ENCODE measurements at regions not wholly inside any gene's neighbourhood (a gene's known extent, or its start where the extent isn't known, plus 50 kb on each side); places are given as distances from the start of the nearest gene placed in this dataset.
"Not testable (repeated sequence)": the region's sequence is repeated elsewhere in the genome, so short reads cannot be mapped to it uniquely, and the experiment has no call there.

DNA sequence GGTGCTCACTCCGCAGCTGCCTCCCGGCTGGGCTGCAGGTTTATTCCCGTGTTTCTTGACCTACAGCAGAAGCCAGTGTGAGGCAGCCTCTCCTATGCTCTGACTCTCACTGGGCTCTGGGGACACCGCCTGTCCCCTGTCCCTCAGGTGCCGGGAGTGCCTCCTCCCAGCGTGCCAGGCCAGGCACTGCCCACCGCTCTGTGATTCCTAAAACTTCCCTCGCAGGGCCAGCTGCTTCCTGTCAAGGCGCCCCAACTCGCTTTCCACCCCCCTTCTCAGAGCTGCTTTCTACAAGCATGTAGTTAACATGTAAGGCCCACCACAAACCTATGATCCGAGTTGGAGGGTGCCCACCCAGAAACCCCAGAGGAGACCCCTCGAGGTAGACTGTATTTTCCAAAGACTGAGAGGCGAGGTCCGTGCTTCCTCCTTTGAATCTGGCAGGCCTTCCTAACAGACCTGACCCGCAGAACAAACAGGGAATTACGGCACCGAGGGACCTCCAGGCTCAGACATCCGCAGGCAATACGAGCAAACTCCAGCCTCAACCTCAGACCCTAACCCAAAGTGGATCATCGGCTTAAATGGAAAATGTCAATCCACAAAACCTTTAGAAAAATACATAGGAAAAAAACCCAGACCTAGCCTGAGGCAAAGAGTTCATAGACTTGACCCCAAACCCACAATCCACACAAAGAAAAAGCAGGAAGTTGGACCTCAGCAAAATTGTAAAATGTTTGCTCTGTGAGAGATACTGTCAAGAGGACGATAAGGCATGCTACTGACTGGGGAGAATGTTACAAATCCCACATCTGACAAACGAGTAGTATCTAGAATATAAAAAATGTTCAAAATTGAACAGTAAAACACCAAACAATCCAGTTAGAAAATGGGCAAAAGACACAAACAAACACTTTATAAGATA lies 121.3 kb upstream of the IQSEC1 start:
- TF ChIP-seq GATA1 (IDR thresholded peaks at IDR 0.05; ENCODE audit: low read depth, low read length), result no peak
- TF ChIP-seq POLR2A (IDR thresholded peaks at IDR 0.05; ENCODE audit: low read length), result no peak
- no peak for DNase-seq

DNA sequence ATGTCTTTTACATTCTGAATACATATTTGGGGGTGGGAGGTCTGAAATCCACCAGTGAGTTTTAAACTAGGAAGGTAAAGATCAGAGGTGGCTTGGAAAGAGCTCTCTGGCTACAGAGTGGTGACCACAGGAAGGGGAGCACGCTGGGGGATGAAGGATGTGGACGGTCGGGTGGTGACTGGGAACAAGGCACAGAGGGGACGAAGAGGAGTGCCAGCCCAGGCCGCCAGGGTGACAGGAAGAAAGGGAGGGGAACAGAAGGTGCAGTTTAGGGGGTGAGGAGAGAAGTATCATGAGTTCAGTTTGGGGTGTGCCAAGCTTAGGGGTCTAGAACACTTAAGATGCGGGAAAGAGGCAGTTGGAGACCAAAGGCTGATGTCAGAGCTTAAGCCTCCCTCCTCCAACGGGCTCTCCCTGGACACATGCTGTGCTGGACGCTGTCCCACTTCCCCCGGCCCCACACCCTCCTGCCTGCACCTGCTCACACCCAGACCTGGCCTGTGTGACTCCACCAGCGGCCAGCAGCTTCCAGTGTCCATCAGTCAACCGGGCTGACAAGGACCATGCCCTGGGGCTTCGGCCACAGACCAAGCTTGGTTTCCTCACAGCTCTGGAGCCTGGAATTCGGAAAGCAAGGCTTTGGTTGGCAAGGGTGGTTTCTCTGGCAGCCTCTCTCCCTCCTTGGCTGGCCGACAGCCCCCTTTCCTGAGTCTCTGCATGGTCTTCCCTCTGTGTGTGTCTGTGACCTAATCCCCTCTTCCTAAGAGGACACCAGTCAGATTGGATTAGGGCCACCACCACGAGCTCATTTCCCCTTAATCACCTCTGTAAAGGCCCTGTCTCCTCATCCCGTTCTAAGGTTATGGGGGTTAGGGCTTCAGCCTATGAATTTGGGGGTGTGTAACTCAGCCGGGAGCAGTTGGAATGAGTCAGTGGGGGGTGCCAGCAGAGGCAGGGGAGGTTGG lies 120.4 kb upstream of the IQSEC1 start:
- no peak for DNase-seq
- TF ChIP-seq POLR2A (IDR thresholded peaks at IDR 0.05; ENCODE audit: low read length) (no peak), GATA1 (IDR thresholded peaks at IDR 0.05; ENCODE audit: low read depth, low read length) (no peak)

DNA sequence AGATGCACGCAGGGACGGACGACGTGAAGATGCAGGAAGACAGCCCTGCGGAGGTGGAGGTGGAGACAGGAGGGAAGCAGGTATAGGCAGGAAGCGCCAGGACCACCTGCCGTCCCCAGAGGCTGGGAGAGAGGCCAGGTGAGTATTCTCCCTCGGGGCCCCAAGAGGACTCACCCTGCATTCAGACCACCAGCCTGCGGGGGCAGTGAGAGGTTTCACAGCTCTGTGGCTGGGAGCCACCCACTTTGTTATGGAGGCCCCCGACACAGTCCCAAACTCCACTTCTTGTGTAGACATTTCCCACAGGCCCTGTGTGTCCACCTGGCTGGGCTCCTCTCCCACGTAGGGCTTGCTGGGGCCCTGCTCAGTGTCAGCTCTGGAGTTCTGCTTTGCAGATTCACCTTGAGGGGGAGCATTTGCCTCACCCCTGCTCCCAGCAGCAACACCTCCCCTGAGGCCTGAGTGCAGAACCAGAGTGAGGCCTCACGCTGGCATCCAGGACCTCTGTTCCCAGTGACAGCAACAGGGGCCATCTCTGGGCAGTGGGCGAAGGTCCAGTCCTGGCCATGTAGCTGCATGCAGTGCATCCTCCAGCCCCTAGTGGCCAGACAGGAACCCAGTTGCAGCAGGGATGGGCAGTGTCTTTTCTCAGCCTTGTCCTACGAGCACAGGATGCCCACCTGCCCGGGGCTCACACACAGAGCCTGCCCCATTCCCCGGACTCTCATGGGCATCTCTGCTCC lies 119.4 kb upstream of the IQSEC1 start:
- no peak for TF ChIP-seq GATA1 (IDR thresholded peaks at IDR 0.05; ENCODE audit: low read depth, low read length)
- no peak for TF ChIP-seq POLR2A (IDR thresholded peaks at IDR 0.05; ENCODE audit: low read length)
- DNase-seq, result no peak

DNA sequence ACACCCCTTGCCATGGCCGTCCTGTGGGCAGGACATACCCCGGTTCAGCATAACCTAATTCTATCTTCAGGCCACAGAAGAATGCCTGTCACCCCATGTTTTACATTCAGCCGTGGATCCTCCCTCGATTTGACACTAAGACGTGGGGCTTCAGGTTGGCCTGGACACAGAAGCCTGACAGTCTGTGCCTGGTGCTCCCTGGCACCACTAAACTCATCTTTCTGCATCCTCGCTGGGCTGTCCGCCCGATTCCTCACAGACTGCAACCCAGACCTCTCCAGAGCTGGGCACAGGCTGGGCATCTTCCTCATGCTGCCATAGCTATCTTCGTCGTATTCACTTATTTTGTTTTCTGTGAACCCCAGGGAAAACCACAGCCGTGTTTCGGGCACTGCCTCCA lies 117.8 kb upstream of the IQSEC1 start:
- TF ChIP-seq GATA1 (IDR thresholded peaks at IDR 0.05; ENCODE audit: low read depth, low read length) (no peak), POLR2A (IDR thresholded peaks at IDR 0.05; ENCODE audit: low read length) (no peak)
- DNase-seq, result no peak

DNA sequence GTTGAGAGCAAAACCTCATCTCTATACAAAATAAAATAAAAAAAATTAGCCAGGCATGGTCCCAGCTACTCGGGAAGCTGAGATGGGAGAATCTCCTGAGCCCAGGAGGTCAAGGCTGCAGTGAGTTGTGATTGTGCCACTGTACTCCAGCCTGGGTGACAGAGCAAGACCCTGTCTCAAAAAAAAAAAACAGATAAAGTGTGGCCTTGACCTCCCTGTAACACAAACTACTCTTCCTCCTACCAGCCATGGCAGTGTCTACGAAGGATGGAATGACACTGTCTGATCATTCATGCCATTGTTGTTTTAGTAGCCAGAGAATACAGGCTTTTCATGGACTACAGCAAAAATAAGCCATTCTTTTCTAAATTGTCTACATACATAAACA lies 117.1 kb upstream of the IQSEC1 start:
- DNase-seq, result no peak
- TF ChIP-seq POLR2A (IDR thresholded peaks at IDR 0.05; ENCODE audit: low read length) (no peak), GATA1 (IDR thresholded peaks at IDR 0.05; ENCODE audit: low read depth, low read length) (no peak)

DNA sequence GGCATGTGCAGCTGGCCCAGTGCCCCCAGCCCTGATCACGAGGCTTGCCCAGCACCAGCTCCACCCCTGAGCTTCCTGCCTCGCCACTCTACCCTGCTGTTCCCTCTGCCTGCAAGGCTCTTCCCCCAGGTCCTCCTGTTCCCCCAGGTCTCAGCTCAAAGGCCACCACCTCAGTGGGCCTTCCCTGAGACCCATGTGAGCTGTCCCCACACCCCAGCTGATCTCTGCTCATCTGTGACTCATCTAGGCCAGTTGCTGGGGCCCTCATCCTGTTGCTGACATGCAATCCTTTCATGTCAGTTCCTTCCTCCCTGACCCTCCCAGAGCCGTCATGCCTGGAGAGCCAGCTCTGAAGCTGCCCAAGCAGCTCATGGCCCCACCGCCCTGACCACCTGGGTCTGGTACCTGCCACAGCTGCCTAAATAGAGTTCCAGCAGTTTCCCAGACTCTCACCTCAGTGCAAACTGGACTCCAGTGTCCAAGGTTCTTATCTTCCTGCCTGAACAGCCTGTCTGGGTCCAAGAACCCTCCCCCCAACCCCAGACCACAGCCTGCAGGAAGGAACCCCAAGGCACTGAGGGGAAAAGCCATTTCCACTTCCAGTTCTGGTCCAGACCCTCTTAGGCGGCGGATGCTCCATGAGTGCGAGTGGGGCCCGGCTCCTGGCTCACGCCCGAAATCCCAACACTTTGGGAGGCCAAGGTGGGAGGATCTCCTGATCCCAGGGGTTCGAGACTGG lies 116.6 kb upstream of the IQSEC1 start:
- no peak for DNase-seq

DNA sequence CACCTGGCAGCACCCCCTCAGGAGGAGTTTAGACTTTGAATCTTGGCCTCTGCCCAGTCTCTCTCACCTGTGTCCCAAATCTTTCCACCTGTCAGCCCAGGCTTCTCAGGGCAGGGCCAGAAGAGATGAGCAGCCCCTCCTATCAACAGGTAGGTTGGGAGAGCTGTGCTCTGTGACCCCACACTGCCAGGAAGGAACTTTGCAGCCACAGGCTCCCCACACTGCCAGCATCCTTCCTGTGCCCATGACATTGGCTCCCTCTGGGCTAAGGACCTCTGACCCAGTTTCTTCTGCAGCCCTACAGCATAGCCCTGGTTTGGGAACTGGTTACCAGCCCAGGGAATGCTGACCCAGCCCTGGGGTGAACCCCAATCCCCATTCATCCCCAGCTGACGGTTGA lies 115.7 kb upstream of the IQSEC1 start:
- no peak for DNase-seq
- TF ChIP-seq GATA1 (IDR thresholded peaks at IDR 0.05; ENCODE audit: low read depth, low read length) (no peak), POLR2A (IDR thresholded peaks at IDR 0.05; ENCODE audit: low read length) (no peak)

More for the DNA sequence above, 116.6 kb upstream of the IQSEC1 start:
- TF ChIP-seq GATA1 (IDR thresholded peaks at IDR 0.05; ENCODE audit: low read depth, low read length), result no peak

DNA sequence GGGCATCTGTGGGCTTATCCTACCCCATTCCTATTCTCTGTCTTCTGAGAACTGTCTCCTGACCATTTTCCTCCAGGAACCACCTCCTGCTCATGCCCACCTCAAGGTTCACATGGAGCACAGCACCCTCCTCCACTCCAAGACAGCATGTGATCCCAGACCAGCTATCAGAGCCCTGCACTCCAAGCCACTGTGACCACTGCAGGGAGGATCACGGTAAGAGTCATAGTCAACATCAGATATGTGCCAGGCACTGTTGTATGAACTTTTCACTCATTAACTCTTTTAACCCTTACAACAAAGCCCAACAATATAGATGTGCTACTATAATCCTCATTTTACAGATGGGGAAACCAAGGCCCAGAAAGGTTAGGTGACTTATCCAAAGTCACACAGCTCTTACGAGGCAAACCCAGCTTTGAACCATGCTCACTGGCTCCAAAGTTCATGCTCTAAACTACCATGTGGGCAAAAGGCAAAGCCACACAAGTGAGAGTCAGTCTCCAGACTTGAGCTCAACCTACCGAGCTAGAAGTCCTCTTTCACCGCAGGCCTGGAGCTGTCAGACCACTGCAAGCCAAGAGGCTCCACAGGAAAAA lies 115.1 kb upstream of the IQSEC1 start:
- TF ChIP-seq POLR2A (IDR thresholded peaks at IDR 0.05; ENCODE audit: low read length) (no peak), GATA1 (IDR thresholded peaks at IDR 0.05; ENCODE audit: low read depth, low read length) (no peak)
- DNase-seq, result no peak

DNA sequence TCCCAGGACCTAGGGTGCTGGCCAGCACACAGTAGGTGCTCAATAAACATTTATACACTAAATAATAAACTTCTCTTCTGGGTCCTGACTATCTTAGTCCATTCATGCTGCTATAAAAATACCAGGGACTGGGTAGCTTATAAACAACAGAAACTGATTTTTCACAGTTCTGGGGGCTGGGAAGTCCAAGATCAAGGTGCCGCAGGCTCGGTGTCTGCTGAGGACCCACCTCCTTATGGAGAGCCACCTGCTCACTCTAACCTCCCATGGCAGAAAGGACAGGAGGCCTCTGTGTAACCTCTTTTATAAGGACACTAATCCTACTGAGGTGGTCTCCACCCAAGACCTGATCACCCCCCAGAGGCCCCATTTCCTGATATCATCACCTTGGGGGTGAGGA lies 114.4 kb upstream of the IQSEC1 start:
- no peak for DNase-seq

DNA sequence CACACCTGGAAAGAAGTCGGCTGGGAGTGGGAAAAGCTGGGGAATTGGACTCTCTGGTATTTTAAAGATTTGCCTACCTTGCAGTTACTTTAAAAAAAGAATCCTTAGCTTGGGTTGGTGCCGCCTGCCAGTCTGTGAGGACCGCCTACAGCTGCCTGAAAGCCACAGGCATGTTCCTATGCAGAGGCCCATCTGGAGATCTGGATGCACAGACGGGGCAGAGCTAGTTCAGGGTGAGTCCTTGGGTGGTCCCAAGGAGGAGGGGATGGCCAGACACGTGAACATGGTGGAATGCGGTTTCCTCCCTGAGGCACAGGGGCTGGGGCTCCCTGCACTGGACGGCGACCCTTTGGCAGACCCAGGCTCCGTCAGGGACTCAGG lies 113.2 kb upstream of the IQSEC1 start:
- DNase-seq, result no peak
- TF ChIP-seq GATA1 (IDR thresholded peaks at IDR 0.05; ENCODE audit: low read depth, low read length), result no peak
- no peak for TF ChIP-seq POLR2A (IDR thresholded peaks at IDR 0.05; ENCODE audit: low read length)

More for the DNA sequence above, 114.4 kb upstream of the IQSEC1 start:
- no peak for TF ChIP-seq POLR2A (IDR thresholded peaks at IDR 0.05; ENCODE audit: low read length)
- no peak for TF ChIP-seq GATA1 (IDR thresholded peaks at IDR 0.05; ENCODE audit: low read depth, low read length)

DNA sequence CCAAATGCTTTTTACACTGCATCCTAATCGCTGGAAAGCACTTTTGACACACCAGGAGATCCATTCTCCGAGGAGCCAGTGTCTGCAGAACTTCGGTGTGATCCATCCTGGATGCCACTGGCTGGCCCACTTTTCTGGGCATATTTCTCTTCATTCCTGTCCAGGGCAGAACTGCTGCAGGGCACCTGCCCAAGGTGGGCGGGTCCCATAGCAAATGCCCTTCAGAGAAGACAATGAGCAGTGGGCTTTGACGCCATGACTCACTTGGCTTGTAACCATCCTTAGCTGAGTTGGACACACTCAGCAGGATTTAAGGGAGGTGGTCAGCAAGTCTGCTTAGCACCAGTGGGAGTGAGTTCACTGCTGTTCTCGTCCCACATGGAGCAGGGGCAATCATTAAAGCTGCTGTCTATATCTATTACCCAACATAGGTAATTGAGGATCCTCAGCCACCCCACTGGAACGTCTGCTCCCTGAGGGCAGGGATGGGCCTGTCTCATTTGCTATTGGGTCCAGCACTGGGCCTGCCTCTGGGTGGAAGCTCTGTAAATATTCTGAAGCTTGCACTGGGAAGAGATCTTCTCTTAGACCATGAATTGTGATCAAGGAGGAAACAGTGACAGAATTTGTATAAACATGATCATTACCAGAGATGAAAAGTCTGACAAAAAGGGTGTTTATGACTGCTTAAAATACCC lies 112.7 kb upstream of the IQSEC1 start:
- TF ChIP-seq GATA1 (IDR thresholded peaks at IDR 0.05; ENCODE audit: low read depth, low read length) (no peak), POLR2A (IDR thresholded peaks at IDR 0.05; ENCODE audit: low read length) (no peak)
- no peak for DNase-seq

DNA sequence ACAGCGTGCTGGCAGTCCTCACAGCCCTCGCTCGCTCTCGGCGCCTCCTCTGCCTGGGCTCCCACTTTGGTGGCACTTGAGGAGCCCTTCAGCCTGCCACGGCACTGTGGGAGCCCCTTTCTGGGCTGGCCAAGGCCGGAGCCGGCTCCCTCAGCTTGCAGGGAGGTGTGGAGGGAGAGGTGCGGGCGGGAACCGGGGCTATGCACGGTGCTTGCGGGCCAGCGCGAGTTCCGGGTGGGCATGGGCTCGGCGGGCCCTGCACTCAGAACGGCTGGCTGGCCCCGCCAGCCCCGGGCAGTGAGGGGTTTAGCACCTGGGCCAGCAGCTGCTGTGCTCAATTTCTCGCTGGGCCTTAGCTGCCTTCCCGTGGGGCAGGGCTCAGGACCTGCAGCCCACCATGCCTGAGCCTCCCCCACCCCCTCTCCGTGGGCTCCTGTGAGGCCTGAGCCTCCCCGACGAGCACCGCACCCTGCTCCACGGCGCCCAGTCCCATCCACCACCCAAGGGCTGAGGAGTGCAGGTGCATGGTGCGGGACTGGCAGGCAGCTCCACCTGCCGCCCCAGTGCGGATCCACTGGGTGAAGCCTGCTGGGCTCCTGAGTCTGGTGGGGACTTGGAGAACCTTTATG lies 106.5 kb upstream of the IQSEC1 start:
- not testable (repeated sequence) for DNase-seq
